ENCODE measurements at regions not wholly inside any gene's neighbourhood (a gene's known extent, or its start where the extent isn't known, plus 50 kb on each side); places are given as distances from the start of the nearest gene placed in this dataset.

GRCh38 chr3:59653405-59654122, 603.7 kb upstream of the CFAP20DC start:
- DNase-seq (ENCODE audit: low read depth in 2 of 3, low spot score in 2 of 3): no peak

GRCh38 chr3:59644479-59645402, 594.9 kb upstream of the CFAP20DC start:
- DNase-seq (ENCODE audit: low read depth in 2 of 3, low spot score in 2 of 3): no peak

DNA sequence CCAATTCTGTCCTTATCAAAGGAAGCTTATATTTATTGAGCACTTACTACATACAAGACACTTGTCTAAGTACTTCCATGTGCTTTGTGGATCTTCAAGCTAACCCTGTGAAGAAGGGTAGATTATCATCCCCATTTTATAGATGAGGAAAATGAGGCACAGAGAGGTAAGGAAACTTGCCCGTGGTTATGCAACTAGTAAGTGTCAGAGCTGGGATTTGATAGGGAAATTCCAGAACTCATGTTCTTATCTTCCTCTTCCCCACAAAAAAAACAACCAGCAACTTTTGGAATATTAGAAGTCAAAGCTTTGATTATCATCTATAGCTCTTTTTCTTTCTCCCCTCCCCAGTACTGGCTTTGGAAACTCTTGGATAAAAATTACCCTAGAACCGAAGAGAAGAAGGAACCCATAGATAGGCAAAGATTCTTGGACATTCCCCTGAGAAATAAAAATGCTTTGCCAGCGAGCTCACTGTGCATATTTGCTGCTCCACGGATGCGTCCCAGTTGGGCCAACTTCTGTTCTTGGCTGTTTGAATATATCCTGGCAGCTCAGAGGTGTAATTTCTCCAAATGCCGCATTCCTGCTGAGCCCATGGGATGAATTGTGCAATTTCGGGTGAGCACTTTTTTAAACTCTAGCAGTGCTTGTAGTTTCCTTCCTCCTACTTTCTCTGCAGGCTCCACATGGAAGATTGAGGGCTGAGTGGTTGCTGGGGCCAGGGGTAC, 591.5 kb upstream of the CFAP20DC start:
- no peak for DNase-seq (ENCODE audit: low read depth in 2 of 3, low spot score in 2 of 3)

DNA sequence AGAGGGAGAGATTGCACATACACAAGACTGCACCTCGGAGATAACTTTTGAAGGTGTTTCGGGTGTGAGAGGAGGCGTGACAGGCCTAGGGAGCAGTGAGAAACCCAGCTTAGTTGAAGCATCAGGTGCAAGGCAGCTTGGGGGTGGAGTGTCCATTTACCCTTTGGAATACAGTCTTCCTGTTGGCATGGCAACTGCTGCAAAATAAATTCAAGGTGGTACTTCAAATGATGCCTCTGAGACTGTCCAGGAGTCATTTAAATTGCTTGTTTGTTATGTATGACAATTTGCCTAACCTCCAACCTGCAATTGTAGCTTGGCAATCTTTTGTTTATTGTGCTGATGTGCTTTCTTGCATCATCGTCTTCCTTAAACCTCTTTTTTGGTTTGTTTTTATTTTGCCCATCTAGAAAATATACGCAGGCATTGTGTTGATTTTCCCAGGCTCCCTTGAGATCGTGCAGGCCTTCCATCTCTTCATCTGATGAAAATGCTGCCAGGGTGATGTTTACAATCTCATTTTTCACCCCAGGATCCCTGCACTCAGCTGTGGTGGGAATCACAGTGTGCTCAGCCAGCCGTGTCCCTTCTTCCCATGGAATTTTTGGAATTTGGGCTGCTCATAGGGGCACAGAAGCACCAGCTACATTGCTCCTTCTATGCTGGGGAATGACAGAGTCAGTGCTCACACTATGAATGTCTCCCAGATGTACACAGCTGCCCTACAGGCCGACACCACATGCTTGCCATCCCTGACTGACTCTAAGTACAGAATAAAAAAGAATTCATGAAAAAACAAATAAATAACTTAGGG, 583.1 kb upstream of the CFAP20DC start:
- no peak for DNase-seq (ENCODE audit: low read depth in 2 of 3, low spot score in 2 of 3)

DNA sequence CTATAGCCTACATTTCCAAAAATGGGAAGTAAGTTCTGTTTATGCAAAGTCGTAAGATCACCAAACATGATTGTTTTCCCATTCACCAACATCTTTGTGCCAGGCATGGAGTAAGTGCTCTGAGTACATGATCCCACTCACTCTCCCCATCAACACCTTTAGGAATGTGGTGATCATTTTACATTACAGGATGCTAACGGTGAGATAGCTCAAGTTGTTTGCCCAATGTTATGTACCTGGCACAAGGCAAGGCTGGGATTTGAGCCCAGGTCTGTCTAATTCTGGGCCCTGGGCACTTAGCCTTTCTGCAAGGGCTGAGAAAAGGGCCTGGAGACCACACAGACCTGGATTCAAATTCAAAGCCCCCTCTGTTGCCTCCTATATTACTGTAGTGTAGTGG, 581.7 kb upstream of the CFAP20DC start:
- no peak for DNase-seq (ENCODE audit: low read depth in 2 of 3, low spot score in 2 of 3)

DNA sequence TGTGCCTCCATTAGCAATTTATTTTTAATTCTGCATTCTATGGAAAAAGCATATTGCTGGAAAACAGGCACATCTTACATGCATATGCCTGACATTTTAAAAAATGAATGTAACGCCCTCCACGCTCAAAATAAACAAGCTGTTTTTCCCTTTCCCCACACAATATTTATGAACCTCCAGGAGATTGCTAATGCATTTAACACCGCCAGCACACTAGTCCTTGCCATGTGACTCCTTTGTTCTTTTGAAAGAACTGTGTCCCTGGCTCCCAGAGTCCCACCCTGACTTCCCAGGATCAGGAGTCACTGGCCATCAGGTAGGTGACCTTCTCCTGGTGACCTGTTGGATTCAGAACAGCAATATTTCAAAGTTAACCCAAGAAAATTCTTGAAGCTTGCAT, 571.2 kb upstream of the CFAP20DC start:
- no peak for DNase-seq (ENCODE audit: low read depth in 2 of 3, low spot score in 2 of 3)

GRCh38 chr3:59620325-59620724, 570.5 kb upstream of the CFAP20DC start:
- no peak for DNase-seq (ENCODE audit: low read depth in 2 of 3, low spot score in 2 of 3)

- no peak for DNase-seq (ENCODE audit: low read depth in 2 of 3, low spot score in 2 of 3)
Observed at GRCh38 chr3:59612444-59612715, 562.6 kb upstream of the CFAP20DC start.

DNA sequence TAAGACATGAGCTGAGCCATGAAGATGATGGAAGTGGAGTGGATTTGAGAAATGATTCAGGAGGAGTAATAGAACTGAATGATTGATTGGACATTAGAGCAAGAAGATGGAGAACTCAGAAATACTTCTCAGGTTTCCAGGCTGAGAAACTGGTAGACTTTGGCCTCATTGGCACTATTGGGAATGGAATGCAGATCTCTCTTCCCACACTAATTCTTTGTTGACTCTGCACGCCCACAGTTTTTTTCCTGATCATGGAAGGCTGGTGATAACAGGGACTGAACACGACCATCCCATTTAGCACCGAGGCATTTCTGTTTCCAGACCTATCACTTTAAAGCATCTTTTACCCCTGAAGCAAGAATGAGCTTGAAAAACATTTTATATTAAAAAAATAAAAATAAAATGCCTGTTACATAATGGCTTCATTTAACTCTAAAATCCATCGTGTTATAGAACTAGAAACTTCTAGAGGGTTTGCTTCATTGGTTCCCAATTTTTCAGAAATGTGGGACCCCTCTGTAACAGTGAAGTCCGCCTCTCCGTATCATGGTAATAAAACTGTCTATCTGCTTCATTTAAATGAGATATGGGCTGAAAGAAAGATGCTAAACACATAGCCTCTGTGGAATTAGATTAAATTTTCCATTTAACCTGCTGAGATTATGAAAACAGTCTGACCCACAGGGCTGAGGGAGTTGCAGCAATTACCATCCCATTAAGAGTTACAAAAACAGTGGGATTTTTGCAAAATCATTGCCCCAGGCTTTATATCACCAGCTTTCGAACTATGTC, 562.0 kb upstream of the CFAP20DC start:
- DNase-seq (ENCODE audit: low read depth in 2 of 3, low spot score in 2 of 3): no peak

GRCh38 chr3:59609657-59610348, 560.0 kb upstream of the CFAP20DC start:
- no peak for DNase-seq (ENCODE audit: low read depth in 2 of 3, low spot score in 2 of 3)

DNA sequence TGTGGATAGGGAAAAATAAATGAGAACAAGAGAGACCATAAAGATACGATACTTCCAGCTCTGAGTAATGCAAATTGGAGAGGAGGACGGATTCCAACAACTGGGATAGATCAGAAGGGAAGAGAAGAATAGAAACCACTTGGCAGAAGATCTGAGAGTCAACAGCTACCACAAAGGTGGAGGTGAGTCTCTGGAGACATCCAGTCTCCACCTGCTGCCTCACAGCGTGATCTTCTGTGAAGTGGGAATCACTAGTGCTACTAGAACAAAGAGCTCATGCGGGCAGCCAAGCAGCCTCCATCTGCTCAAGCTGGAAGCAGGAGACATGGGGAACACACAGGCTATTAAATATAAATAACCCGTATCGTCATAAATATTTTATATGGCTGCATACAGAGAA, 558.5 kb upstream of the CFAP20DC start:
- no peak for DNase-seq (ENCODE audit: low read depth in 2 of 3, low spot score in 2 of 3)

GRCh38 chr3:59607656-59608055, 557.8 kb upstream of the CFAP20DC start:
- DNase-seq (ENCODE audit: low read depth in 2 of 3, low spot score in 2 of 3): peak in 2 of 3 donors; percentile 2 to 23

- DNase-seq (ENCODE audit: low read depth in 2 of 3, low spot score in 2 of 3): no peak
Observed at GRCh38 chr3:59606638-59607266, 556.9 kb upstream of the CFAP20DC start.

GRCh38 chr3:59605944-59606534, 556.2 kb upstream of the CFAP20DC start:
- DNase-seq (ENCODE audit: low read depth in 2 of 3, low spot score in 2 of 3): no peak

DNA sequence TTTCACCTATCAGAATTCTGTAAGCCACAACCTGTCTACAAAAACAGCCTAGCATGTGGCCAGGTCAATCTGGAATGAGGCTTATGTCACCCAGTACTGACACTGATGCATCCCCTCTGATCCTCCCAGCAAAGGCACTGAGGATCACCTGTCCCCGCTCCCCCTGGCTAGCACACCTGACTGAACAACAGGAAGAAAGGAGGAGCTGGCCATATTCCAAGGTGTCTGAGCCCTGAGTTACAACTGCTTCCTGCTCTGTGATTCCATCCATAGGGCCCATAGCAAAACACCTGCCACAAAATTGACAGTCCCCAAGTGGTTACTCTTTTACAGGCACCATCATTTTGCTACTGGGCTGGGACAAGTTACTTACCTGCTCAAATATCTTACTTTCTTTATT, 555.5 kb upstream of the CFAP20DC start:
- no peak for DNase-seq (ENCODE audit: low read depth in 2 of 3, low spot score in 2 of 3)

- DNase-seq (ENCODE audit: low read depth in 2 of 3, low spot score in 2 of 3): no peak
Observed at GRCh38 chr3:59601486-59601885, 551.7 kb upstream of the CFAP20DC start.

- DNase-seq (ENCODE audit: low read depth in 2 of 3, low spot score in 2 of 3): no peak
Observed at GRCh38 chr3:59600631-59601030, 550.8 kb upstream of the CFAP20DC start.

- DNase-seq (ENCODE audit: low read depth in 2 of 3, low spot score in 2 of 3): no peak
Observed at GRCh38 chr3:59596741-59597140, 546.9 kb upstream of the CFAP20DC start.

Measured in hematopoietic multipotent progenitor cell (in vitro differentiated cells).